Activated T-helper 1 cell treated with anti-CD3 and anti-CD28 coated beads, Interleukin-2, amount 50 U/mL, for 16 hours (primary cell): ENCODE measurements at regions not wholly inside any gene's neighbourhood (a gene's known extent, or its start where the extent isn't known, plus 50 kb on each side); places are given as distances from the start of the nearest gene placed in this dataset.
"Not testable (repeated sequence)": the region's sequence is repeated elsewhere in the genome, so short reads cannot be mapped to it uniquely, and the experiment has no call there.

Experiments
- DNase-seq, 2 donors: peaks; one replicate each; pipeline ENCODE4 v3.0.0-alpha.2; 2020; ENCODE audit warnings: low read depth in 1 of 2, low spot score in 1 of 2

- no peak for DNase-seq
These were observed 127.1 kb upstream of the TMEM164 start for GRCh38 chrX:109875831-109876230.

GRCh38 chrX:109878236-109878635, 124.7 kb upstream of the TMEM164 start:
- no peak for DNase-seq

DNA sequence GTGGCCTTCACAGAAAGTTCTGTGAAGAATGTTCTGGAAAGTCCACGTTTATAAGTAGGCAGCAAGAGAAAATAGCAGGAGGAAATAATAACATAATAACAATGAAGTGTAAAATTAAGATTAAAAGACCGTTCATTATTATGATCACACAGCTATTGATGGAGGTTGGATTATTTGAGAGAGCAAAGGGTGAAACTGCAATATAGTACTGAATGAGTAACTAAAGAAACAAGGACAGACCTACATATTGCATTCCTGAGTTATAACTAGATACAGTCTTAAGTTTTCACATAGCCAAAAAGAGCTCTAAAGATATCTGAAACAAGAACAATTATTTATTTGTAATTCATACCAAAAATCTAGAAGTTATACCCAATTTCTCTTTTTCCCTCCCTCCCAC, 122.9 kb upstream of the TMEM164 start:
- DNase-seq: no peak

- DNase-seq: no peak
These were observed 122.3 kb upstream of the TMEM164 start for GRCh38 chrX:109880629-109881028.

DNA sequence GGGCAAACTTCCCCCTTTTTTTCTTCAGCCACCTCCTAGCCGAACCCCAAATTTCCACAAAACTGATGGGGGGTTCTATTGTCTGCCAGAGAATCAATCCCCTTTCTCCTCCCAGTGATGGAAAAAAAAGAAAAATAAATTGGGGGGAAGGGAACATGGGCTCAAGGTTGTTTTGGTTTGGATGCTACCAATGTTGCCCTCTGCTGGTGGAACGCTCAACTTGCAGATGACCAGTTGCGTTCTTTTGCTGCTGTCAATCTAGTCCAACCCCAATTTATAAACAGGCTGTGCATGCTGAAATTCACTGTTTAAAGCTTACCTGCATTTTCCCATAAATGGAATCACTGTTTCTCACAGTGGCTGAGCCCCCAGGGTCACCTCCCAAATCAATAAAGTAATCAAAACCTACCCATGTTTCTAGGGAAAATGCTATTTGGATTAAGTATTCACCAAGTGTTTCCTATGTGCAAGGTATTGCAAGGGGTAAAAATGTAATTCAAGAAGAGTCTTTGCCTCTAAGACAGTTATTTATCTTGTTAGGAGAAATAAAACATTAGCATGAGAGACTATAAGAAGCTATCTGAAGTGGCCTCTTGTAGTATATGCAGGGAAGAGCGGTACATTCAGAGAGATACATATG, 116.7 kb upstream of the TMEM164 start:
- DNase-seq: no peak

- no peak for DNase-seq
These were observed 113.5 kb upstream of the TMEM164 start for GRCh38 chrX:109889289-109890006.

DNA sequence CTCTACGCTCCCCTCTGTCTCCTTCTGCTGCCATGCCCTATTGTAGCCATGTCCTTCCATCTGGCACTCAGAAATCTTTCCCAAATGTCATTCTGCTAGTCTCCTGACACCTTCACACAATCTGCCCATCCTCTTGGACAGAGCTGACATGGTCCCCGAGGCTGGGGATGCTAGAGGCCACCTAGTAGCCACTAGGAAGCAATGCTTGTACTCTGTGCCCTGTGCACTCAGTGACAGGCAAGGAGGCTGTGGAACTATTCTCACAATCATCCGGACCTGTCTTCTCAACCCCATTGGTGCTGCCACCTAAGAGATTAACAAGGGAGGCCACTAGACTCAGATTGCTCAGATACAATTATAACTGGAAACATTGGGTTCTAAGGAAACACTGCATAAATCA, 112.6 kb upstream of the TMEM164 start:
- DNase-seq: no peak

- peak in 1 of 2 donors; percentile 18 for DNase-seq
These were observed 111.9 kb upstream of the TMEM164 start for GRCh38 chrX:109890910-109891502.

GRCh38 chrX:109896024-109896423, 106.9 kb upstream of the TMEM164 start:
- not testable (repeated sequence) for DNase-seq

DNA sequence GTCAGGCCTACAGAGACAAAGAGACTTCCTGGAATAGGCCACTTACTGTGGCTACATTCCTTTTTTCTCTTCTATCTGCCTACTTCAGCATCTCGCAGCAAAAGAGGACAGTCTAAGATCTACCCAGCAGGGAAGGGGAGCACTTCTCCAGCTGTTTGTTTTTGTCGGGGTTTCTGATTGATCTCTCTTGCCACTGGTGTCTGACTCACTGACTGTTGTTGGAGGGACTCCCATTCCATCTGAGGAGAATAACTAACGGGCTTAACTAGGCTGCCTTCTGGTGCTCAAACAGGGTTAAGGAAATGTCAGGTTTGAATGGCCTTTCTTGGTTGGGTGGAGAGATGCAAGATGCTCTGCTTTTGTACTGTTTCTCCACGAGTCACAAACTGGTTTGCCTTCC, 100.2 kb upstream of the TMEM164 start:
- DNase-seq: no peak

GRCh38 chrX:109911046-109911445, 91.9 kb upstream of the TMEM164 start:
- DNase-seq: no peak

GRCh38 chrX:109912993-109913392, 89.9 kb upstream of the TMEM164 start:
- DNase-seq: not testable (repeated sequence)

DNA sequence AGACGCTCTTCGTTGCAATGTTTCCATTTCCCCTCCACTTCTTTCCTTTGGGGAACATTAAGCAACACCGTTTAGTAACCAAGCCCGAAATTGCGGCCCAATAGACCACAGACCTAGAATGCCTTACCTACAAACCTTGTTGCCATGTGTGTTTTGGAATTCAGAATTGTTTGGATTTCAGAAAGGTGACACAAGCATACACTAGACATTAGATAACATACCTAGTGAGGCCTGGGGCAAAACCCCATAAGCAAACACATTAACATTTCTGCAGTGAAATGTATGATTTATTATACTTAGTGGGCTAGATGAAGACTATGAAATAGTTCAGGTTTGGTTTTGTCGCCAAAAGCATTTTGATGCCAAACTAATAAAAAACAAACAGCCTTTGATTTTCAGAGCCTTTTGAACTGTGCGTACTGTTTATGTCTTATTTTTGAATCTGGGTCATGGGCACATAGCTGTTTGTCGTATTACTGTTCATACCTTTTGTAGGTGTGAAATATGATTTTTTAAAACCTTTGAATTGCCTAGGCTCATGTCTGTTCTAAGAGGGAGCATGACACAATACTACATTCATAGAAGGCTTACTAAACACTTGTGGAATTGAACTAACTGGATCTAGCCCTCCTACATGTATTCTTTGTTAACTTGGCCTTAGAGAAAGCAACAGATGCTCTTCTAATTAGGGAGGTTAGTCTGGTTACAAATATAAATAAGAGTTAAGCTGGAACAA, 88.6 kb upstream of the TMEM164 start:
- DNase-seq: no peak

DNA sequence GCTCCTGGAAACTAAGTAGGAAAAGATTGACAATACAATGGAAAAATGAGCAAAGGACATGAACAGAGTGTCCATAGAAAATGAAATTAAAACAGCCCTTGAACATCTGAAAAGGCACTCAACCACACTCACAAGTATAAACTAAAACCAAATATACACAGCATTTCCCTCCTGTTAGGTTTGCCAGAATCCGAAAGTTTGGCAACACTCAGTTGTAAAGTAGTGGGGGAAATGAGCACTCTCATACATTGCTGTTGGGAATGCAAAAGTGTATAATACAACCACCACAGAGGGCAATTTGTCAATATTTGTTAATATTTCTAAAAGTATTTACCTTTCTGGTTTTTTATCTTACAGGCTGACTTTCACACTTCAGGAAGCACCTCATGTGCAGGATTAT, 84.2 kb upstream of the TMEM164 start:
- no peak for DNase-seq

- no peak for DNase-seq
These were observed 82.6 kb upstream of the TMEM164 start for GRCh38 chrX:109920325-109920724.

GRCh38 chrX:109920868-109921267, 82.0 kb upstream of the TMEM164 start:
- DNase-seq: no peak

DNA sequence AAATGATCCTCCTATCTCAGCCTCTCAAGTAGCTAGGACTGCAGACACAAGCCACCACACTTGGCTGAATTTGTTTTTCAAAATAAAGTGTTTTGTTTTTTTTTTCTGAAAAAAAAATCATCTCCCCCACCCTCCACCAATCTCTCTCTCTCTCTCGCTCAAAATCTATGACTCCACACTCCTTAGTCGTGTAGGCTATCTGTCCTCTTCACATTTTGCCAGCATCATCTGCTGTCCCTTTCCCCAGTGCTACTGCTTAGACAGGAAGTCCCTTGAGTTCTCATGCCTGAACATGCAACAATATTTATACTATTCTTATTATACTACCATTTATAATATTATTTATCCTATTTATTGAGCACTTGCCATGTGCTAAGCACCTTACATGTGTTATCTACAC, 80.7 kb upstream of the TMEM164 start:
- DNase-seq: no peak

DNA sequence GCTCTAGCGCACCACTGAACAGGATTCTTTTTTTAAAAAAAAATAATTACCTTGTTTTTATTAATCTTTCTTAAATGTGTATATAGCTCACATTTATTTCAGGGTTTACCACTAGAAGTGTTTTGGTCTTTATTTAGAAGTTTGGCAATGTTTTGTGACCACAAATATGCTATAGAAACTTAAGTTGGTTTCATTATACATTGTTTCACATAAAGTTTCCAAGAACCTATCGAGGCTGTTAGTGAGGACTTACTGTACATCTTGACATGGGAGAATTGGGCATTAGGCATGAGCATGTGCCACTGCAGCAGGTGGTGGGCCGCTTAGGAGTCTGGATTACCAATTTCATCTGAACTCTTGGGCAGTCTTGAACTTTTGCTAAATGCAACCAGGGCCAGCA, 77.9 kb upstream of the TMEM164 start:
- not testable (repeated sequence) for DNase-seq

DNA sequence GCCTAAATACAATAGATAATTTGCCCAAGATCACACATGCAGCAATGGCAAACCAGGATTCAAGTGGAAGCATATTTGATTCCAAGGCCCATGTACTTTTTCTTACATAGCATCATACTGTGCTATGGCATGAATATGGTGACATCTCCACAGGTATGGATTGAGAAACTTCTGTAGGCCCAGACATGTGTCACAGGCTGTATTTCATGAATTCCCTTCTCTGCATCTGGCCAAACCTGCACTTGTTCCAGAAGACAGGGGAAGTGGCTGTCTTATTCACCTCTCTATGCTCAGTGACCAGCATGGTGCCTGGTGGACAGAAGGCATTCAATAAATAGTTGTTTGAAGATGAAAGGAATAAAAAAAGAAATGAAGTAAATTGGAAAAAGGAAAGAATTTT, 77.3 kb upstream of the TMEM164 start:
- DNase-seq: no peak

- no peak for DNase-seq
These were observed 76.8 kb upstream of the TMEM164 start for GRCh38 chrX:109926118-109926517.

DNA sequence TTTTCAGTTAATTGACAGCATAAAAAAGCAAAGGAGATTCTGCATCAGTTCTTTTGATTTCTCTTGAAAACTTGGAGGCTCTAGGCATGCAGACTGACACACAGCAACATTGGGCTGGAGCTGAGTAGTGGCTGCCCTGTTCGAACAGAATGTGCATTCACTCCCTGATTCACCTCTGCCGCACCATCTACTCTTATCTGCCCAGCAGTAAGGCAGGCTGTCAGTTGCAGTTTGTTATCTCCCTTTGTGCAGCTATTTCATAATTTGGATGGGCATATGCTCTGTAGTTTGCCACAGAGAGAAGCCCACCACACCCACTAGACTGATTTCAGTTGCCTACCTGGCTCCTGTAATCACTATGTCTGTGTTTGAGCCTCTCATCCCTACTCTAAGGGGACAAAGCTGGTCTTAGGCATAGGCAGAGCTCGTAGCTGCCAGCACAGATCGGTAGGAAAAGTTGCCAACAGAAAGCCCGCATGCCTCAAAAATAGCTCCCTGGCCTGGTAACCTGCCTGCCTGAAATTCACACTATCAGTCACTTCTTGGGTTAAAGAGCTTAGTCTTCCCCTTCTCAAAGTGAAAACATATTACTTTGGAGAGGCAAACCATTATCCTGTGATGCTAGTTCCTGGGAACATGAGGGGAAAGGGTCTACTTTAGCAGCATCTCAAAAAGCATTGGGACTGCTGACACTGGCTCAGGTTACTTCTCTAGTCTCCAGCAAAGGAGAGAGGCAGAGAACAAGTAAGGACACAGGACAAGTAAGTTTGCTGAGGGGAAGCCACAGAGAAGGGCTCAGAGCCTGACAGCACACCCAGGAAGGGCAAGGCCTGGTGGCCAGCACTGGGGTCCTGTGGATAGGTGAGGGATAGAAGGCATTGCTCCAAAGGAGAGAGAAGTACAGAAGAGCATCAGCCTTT, 75.9 kb upstream of the TMEM164 start:
- DNase-seq: no peak
